ENCODE measurements at regions not wholly inside any gene's neighbourhood (a gene's known extent, or its start where the extent isn't known, plus 50 kb on each side); places are given as distances from the start of the nearest gene placed in this dataset.

DNA sequence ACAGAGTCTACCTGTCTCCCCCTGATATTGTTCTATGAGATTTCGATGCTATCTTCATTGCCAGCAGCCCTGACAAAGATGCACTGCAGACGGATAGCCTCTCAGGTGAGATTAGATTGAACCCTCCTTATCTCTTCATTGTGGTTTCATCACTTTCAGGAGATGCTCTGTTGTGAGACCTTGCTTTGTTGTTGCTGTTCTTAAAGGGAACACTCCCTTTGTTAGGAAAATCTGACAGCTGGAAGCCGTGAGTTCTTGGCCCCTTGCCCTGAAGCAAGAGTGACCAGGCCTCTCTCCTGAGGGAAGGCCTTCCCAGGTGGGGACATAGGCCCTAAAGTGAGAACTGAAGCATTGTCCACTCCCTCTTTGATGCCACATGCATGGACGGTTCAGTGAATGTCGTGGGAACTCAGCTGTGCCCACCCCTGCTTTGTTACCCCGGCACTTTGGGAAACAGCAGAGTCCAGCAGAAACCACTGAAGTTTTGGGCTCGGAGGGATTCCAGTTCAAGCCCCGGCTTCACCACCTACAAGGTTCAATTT is 976.1 kb downstream of the TBC1D22A start:
- TF ChIP-seq, protein P1, sequence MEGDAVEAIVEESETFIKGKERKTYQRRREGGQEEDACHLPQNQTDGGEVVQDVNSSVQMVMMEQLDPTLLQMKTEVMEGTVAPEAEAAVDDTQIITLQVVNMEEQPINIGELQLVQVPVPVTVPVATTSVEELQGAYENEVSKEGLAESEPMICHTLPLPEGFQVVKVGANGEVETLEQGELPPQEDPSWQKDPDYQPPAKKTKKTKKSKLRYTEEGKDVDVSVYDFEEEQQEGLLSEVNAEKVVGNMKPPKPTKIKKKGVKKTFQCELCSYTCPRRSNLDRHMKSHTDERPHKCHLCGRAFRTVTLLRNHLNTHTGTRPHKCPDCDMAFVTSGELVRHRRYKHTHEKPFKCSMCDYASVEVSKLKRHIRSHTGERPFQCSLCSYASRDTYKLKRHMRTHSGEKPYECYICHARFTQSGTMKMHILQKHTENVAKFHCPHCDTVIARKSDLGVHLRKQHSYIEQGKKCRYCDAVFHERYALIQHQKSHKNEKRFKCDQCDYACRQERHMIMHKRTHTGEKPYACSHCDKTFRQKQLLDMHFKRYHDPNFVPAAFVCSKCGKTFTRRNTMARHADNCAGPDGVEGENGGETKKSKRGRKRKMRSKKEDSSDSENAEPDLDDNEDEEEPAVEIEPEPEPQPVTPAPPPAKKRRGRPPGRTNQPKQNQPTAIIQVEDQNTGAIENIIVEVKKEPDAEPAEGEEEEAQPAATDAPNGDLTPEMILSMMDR (IDR thresholded peaks at IDR 0.05; ENCODE audit: insufficient read depth, low read length, poor library complexity, severe bottlenecking): no peak
- TF ChIP-seq EZH2phosphoT487 (conservative IDR thresholded peaks at IDR 0.05; ENCODE audit: low read length): no peak
